ENCODE measurements at regions not wholly inside any gene's neighbourhood (a gene's known extent, or its start where the extent isn't known, plus 50 kb on each side); places are given as distances from the start of the nearest gene placed in this dataset.

- peaks cover 72% of the 10 kb centered on the region for H3K27me3 Mint-ChIP-seq (ENCODE audit: low read depth, unreplicated experiment)
Observed at GRCh38 chr19:30237140-30237539, 135.0 kb upstream of the ZNF536 start.

DNA sequence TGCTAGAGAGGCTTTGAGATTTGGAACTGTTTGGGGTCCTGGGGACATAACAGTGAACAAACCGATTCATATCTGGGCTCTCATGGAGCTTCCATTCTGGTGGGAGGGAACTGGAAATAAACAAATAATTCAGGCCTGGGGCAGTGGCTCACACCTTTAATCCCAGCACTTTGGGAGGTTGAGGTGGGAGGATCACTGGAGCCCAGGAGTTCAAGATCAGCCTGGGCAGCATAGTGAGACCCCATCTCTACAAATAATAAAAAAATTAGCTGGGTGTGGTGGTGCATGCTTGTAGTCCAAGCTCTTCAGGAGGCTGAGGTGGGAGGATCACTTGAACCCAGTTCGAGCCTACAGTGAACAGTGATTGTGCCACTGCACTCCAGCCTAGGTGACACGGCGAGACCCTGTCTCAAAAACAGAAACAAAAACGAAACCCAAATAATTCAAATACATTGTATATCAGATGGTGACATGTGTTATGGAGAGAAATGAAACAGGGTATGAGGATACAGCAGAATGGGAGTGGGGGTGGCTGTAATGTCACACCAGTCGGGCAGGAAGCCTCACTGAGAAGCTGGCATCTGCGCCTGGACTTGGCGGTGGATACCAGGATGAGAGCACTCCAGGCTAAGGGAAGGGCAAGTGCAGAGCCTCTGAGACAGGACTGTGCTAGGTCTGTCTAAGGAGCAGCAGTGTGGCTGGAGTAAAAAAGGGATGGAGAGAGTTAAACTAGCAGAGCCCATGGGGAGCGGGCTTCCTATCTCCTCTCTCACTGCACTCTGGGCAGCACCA lies 131.1 kb upstream of the ZNF536 start:
- H3K9me3 Mint-ChIP-seq (ENCODE audit: unreplicated experiment), result peaks cover 7% of the 10 kb centered on the region
- H3K27ac ChIP-seq (ENCODE audit: low read depth, low read length), result no peak overlapping the region
- no peak overlapping the region for H3K4me3 Mint-ChIP-seq (ENCODE audit: unreplicated experiment)
- DNase-seq (ENCODE audit: low read depth) (no peak), FAIRE-seq (no peak)
- no peaks in the 10 kb centered on the region for H4K20me1 ChIP-seq (ENCODE audit: insufficient read depth, low read length)
- H2AFZ ChIP-seq (ENCODE audit: low read depth, low read length), result no peak overlapping the region
- no peak overlapping the region for H3K4me3 ChIP-seq (ENCODE audit: insufficient read depth, low read depth, low read length)
- TF ChIP-seq CTCF (IDR thresholded peaks at IDR 0.05; ENCODE audit: insufficient read depth, low read depth, low read length) (no peak), EZH2 (IDR thresholded peaks at IDR 0.05; ENCODE audit: insufficient read depth, low read length) (no peak)
- H3K4me2 ChIP-seq (ENCODE audit: low read length), result no peak overlapping the region
- H3K4me1 ChIP-seq (ENCODE audit: insufficient read depth, low read length), result no peaks in the 10 kb centered on the region
- H3K9me3 ChIP-seq (ENCODE audit: insufficient read depth, low read depth, low read length), result no peaks in the 10 kb centered on the region
- no peaks in the 10 kb centered on the region for H3K4me1 Mint-ChIP-seq (ENCODE audit: low read depth, unreplicated experiment)
- no peak overlapping the region for H3K9ac ChIP-seq (ENCODE audit: low read length)
- H3K79me2 ChIP-seq (ENCODE audit: insufficient read depth, low read length), result no peaks in the 10 kb centered on the region
- H3K36me3 Mint-ChIP-seq (ENCODE audit: low read depth, unreplicated experiment), result no peaks in the 10 kb centered on the region
- H3K27me3 ChIP-seq (ENCODE audit: insufficient read depth, low read length), result no peaks in the 10 kb centered on the region
- H3K36me3 ChIP-seq (ENCODE audit: insufficient read depth, low read length), result no peaks in the 10 kb centered on the region
- H3K27me3 Mint-ChIP-seq (ENCODE audit: low read depth, unreplicated experiment), result peaks cover 61% of the 10 kb centered on the region
- H3K27ac Mint-ChIP-seq (ENCODE audit: unreplicated experiment), result no peak overlapping the region

More at GRCh38 chr19:30237140-30237539, 135.0 kb upstream of the ZNF536 start:
- no peak overlapping the region for H3K9ac ChIP-seq (ENCODE audit: low read length)
- TF ChIP-seq CTCF (IDR thresholded peaks at IDR 0.05; ENCODE audit: insufficient read depth, low read depth, low read length), result no peak
- no peak for TF ChIP-seq EZH2 (IDR thresholded peaks at IDR 0.05; ENCODE audit: insufficient read depth, low read length)
- no peak overlapping the region for H3K4me3 ChIP-seq (ENCODE audit: insufficient read depth, low read depth, low read length)
- no peaks in the 10 kb centered on the region for H3K4me1 ChIP-seq (ENCODE audit: insufficient read depth, low read length)
- H3K4me3 Mint-ChIP-seq (ENCODE audit: unreplicated experiment), result no peak overlapping the region
- H3K79me2 ChIP-seq (ENCODE audit: insufficient read depth, low read length), result no peaks in the 10 kb centered on the region
- no peaks in the 10 kb centered on the region for H4K20me1 ChIP-seq (ENCODE audit: insufficient read depth, low read length)
- no peaks in the 10 kb centered on the region for H3K4me1 Mint-ChIP-seq (ENCODE audit: low read depth, unreplicated experiment)
- DNase-seq (ENCODE audit: low read depth) (no peak), FAIRE-seq (no peak)
- no peak overlapping the region for H2AFZ ChIP-seq (ENCODE audit: low read depth, low read length)
- no peak overlapping the region for H3K27ac ChIP-seq (ENCODE audit: low read depth, low read length)
- H3K9me3 Mint-ChIP-seq (ENCODE audit: unreplicated experiment), result peaks cover 7% of the 10 kb centered on the region
- no peaks in the 10 kb centered on the region for H3K27me3 ChIP-seq (ENCODE audit: insufficient read depth, low read length)
- H3K36me3 Mint-ChIP-seq (ENCODE audit: low read depth, unreplicated experiment), result no peaks in the 10 kb centered on the region
- no peaks in the 10 kb centered on the region for H3K36me3 ChIP-seq (ENCODE audit: insufficient read depth, low read length)
- H3K4me2 ChIP-seq (ENCODE audit: low read length), result no peak overlapping the region
- no peak overlapping the region for H3K27ac Mint-ChIP-seq (ENCODE audit: unreplicated experiment)
- no peaks in the 10 kb centered on the region for H3K9me3 ChIP-seq (ENCODE audit: insufficient read depth, low read depth, low read length)

DNA sequence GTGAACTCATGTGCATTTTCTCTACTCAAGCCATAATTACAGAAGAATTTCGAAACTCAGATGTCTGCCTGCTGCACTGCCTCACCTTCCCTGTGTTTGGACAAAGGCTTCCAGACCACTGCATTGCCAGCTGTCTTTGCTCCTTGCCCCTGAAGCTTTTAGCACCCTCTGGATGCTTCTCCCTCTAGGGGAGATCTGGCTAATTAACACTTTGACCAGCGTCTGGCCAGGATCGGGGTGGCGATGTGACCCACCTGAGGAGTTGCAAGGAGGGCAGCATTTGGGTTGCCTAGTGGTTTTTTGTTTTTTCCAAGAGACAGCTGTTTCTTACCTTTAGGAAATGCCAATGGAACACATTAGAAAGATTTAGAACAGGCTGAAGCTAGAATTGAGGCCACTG lies 127.7 kb upstream of the ZNF536 start:
- Mint-ChIP-seq H3K27ac (ENCODE audit: unreplicated experiment) (no peak overlapping the region), H3K36me3 (ENCODE audit: low read depth, unreplicated experiment) (no peaks in the 10 kb centered on the region), H3K4me1 (ENCODE audit: low read depth, unreplicated experiment) (no peaks in the 10 kb centered on the region), H3K4me3 (ENCODE audit: unreplicated experiment) (no peak overlapping the region), H3K9me3 (ENCODE audit: unreplicated experiment) (peaks cover 7% of the 10 kb centered on the region), H3K27me3 (ENCODE audit: low read depth, unreplicated experiment) (peaks cover 44% of the 10 kb centered on the region)
- H4K20me1 ChIP-seq (ENCODE audit: insufficient read depth, low read length), result no peaks in the 10 kb centered on the region
- no peak overlapping the region for H3K4me2 ChIP-seq (ENCODE audit: low read length)
- H3K79me2 ChIP-seq (ENCODE audit: insufficient read depth, low read length), result no peaks in the 10 kb centered on the region
- no peak overlapping the region for H3K9ac ChIP-seq (ENCODE audit: low read length)
- no peak overlapping the region for H2AFZ ChIP-seq (ENCODE audit: low read depth, low read length)
- no peaks in the 10 kb centered on the region for H3K27me3 ChIP-seq (ENCODE audit: insufficient read depth, low read length)
- no peaks in the 10 kb centered on the region for H3K36me3 ChIP-seq (ENCODE audit: insufficient read depth, low read length)
- no peaks in the 10 kb centered on the region for H3K9me3 ChIP-seq (ENCODE audit: insufficient read depth, low read depth, low read length)
- no peak overlapping the region for H3K27ac ChIP-seq (ENCODE audit: low read depth, low read length)
- TF ChIP-seq EZH2 (IDR thresholded peaks at IDR 0.05; ENCODE audit: insufficient read depth, low read length), result no peak
- TF ChIP-seq CTCF (IDR thresholded peaks at IDR 0.05; ENCODE audit: insufficient read depth, low read depth, low read length), result no peak
- no peak for FAIRE-seq
- no peak overlapping the region for H3K4me3 ChIP-seq (ENCODE audit: insufficient read depth, low read depth, low read length)
- no peak for DNase-seq (ENCODE audit: low read depth)
- no peaks in the 10 kb centered on the region for H3K4me1 ChIP-seq (ENCODE audit: insufficient read depth, low read length)
